ENCODE measurements at regions not wholly inside any gene's neighbourhood (a gene's known extent, or its start where the extent isn't known, plus 50 kb on each side); places are given as distances from the start of the nearest gene placed in this dataset.

- intact Hi-C loops (cut with DNase I; ENCODE audit: low total_unique reads): no loop called here
- TF ChIP-seq POLR2A (IDR thresholded peaks at IDR 0.05) (no peak), CTCF (IDR thresholded peaks at IDR 0.05) (no peak)
- no peak overlapping the region for H3K4me3 ChIP-seq (ENCODE audit: low read depth, poor library complexity, severe bottlenecking)
- WGBS, 2 donors: 79 to 83% methylated on average over 13 of the region's 13 CpGs
- DNase-seq (ENCODE audit: low spot score in 2 of 2): peak in 1 of 2 donors; percentile 39
These were observed 57.3 kb upstream of the SLC66A3 start for GRCh38 chr2:11097854-11098387.

GRCh38 chr2:11099122-11100065 lies 55.9 kb upstream of the SLC66A3 start:
- DNase-seq (ENCODE audit: low spot score in 2 of 2): peak in 1 of 2 donors; percentile 61
- 91 to 94% methylated on average over 14 of the region's 14 CpGs for WGBS, 2 donors
- intact Hi-C loops (cut with DNase I; ENCODE audit: low total_unique reads): no loop called here
- no peak for TF ChIP-seq POLR2A (IDR thresholded peaks at IDR 0.05)
- no peak for TF ChIP-seq CTCF (IDR thresholded peaks at IDR 0.05)
- no peak overlapping the region for H3K4me3 ChIP-seq (ENCODE audit: low read depth, poor library complexity, severe bottlenecking)

- peak in 1 of 2 donors; percentile 42 for DNase-seq (ENCODE audit: low spot score in 2 of 2)
- TF ChIP-seq CTCF (IDR thresholded peaks at IDR 0.05) (no peak), POLR2A (IDR thresholded peaks at IDR 0.05) (no peak)
- WGBS, 2 donors: 88 to 91% methylated on average over 6 of the region's 6 CpGs
- H3K4me3 ChIP-seq (ENCODE audit: low read depth, poor library complexity, severe bottlenecking): no peak overlapping the region
- intact Hi-C loops (cut with DNase I; ENCODE audit: low total_unique reads): no loop called here
These were observed 55.1 kb upstream of the SLC66A3 start for GRCh38 chr2:11100130-11100529.

GRCh38 chr2:11100976-11101375 lies 54.3 kb upstream of the SLC66A3 start:
- TF ChIP-seq CTCF (IDR thresholded peaks at IDR 0.05) (no peak), POLR2A (IDR thresholded peaks at IDR 0.05) (no peak)
- 90 to 97% methylated on average over 4 to 6 of the region's 6 CpGs for WGBS, 2 donors
- H3K4me3 ChIP-seq (ENCODE audit: low read depth, poor library complexity, severe bottlenecking): no peak overlapping the region
- peak in 1 of 2 donors; percentile 36 for DNase-seq (ENCODE audit: low spot score in 2 of 2)
- intact Hi-C loops (cut with DNase I; ENCODE audit: low total_unique reads): no loop called here

- no peak overlapping the region for H3K4me3 ChIP-seq (ENCODE audit: low read depth, poor library complexity, severe bottlenecking)
- 80 to 91% methylated on average over 4 of the region's 4 CpGs for WGBS, 2 donors
- DNase-seq (ENCODE audit: low spot score in 2 of 2): peak in 1 of 2 donors; percentile 48
- intact Hi-C loops (cut with DNase I; ENCODE audit: low total_unique reads): no loop called here
- TF ChIP-seq CTCF (IDR thresholded peaks at IDR 0.05): no peak
- no peak for TF ChIP-seq POLR2A (IDR thresholded peaks at IDR 0.05)
These were observed 53.8 kb upstream of the SLC66A3 start for GRCh38 chr2:11101430-11101829.
